HCT116 (cell line): ENCODE measurements at regions not wholly inside any gene's neighbourhood (a gene's known extent, or its start where the extent isn't known, plus 50 kb on each side); places are given as distances from the start of the nearest gene placed in this dataset.
A peak's percentile ranks its signal among the peaks of the same experiment; 100 is the strongest.

Source experiments
- ATAC-seq: fragments of 200-7000 bp; cut with Tn5 transposase; 2 replicates; pipeline ENCODE4 v1.9.1; 2020; ENCODE audit warnings: mild to moderate bottlenecking, moderate library complexity
- BruUV-seq: library from RNA; stranded (reverse); fragments of 400-500 nt; replicated peaks from 2 replicates; lab custom pipeline; 2021; lab: Mats Ljungman, UMichigan
- CTCF ChIA-PET: fragments of 300-600 bp; sonication (Branson Sonifier 250); formaldehyde crosslinking; loops from one replicate; lab custom pipeline; 2021; ENCODE audit warnings: antibody characterized with exemption; lab: Charles Lee
- POLR2A ChIA-PET: fragments of 300-600, 350-600 bp; sonication (Branson Sonifier 250); formaldehyde crosslinking; loops from one replicate; lab custom pipeline; 2021; ENCODE audit warnings: antibody characterized with exemption; lab: Charles Lee
- RAD21 ChIA-PET, 2 experiments: fragments of 300-600 bp; sonication (Branson Sonifier 250); formaldehyde crosslinking; loops; one replicate each; lab custom pipeline; 2023; ENCODE audit warnings: low total read pairs in 2 of 2; ENCODE audit not compliant: uncharacterized antibody in 2 of 2, unreplicated experiment in 2 of 2, low non-redundant PET in 1 of 2; lab: Charles Lee
- DNase-seq: peaks from one replicate; pipeline ENCODE4 v3.0.0-alpha.2; 2010; ENCODE audit warnings: low read depth, low spot score
- H2AFZ ChIP-seq: fragments of 200-600 bp; shearing (Covaris generic), sonication (generic); 2 replicates; pipeline ENCODE4 v1.6.1; 2017; ENCODE audit warnings: low read depth, mixed run types, mixed read lengths, antibody characterized with exemption, low read length; ENCODE audit not compliant: poor library complexity, severe bottlenecking
- H3K27ac ChIP-seq: 2 replicates; pipeline ENCODE4 v1.5.1; 2012; ENCODE audit warnings: low read depth, low read length
- H3K27me3 ChIP-seq: fragments of 200-600 bp; sonication (generic); 2 replicates; pipeline ENCODE4 v1.6.1; 2016; ENCODE audit warnings: mixed run types, low read length, mixed read lengths; ENCODE audit not compliant: insufficient read depth
- H3K36me3 ChIP-seq, 2 experiments: fragments of 200-500 bp in 1 of 2; fragments of 200-600 bp in 1 of 2; sonication (Bioruptor generic) in 1 of 2; sonication (generic) in 1 of 2; 2 replicates each; pipeline versions ENCODE4 v1.5.1 to v1.6.1; 2014 to 2016; ENCODE audit warnings: low read length in 2 of 2, inconsistent platforms in 1 of 2, mixed read lengths in 1 of 2, mixed run types in 1 of 2; ENCODE audit not compliant: insufficient read depth in 2 of 2, control insufficient read depth in 1 of 2
- H3K4me1 ChIP-seq, 2 experiments: fragments of 200-600 bp in 1 of 2; sonication (generic) in 1 of 2; 2 replicates each; pipeline versions ENCODE4 v1.5.1 to v1.6.1; 2012 to 2017; ENCODE audit warnings: low read length in 2 of 2, inconsistent platforms in 1 of 2, mild to moderate bottlenecking in 1 of 2, mixed read lengths in 1 of 2, mixed run types in 1 of 2, moderate library complexity in 1 of 2; ENCODE audit not compliant: insufficient read depth in 2 of 2, control insufficient read depth in 1 of 2
- H3K4me2 ChIP-seq: fragments of 200-600 bp; sonication (generic); 2 replicates; pipeline ENCODE4 v1.6.1; 2017; ENCODE audit warnings: mixed run types, low read length, mixed read lengths
- H3K4me3 ChIP-seq, 2 experiments: fragments of 200-600 bp in 1 of 2; sonication (generic) in 1 of 2; replicated peaks in 1 of 2; 2 replicates each; pipeline ENCODE4 v1.5.1; 2011 to 2016; ENCODE audit warnings: low read length in 2 of 2, control low read depth in 1 of 2, low read depth in 1 of 2, mild to moderate bottlenecking in 1 of 2, mixed read lengths in 1 of 2, mixed run types in 1 of 2
- H3K79me2 ChIP-seq: fragments of 200-600 bp; sonication (generic); 2 replicates; pipeline ENCODE4 v1.6.1; 2017; ENCODE audit warnings: mild to moderate bottlenecking, mixed run types, low read length, moderate library complexity, mixed read lengths; ENCODE audit not compliant: insufficient read depth
- H3K9ac ChIP-seq: fragments of 200-600 bp; sonication (generic); 2 replicates; pipeline ENCODE4 v1.6.1; 2016; ENCODE audit warnings: low read length, mixed read lengths
- H3K9me2 ChIP-seq: fragments of 200-600 bp; sonication (generic), shearing (Covaris generic); 2 replicates; pipeline ENCODE4 v1.6.1; 2017; ENCODE audit warnings: mixed run types, mild to moderate bottlenecking, moderate library complexity; ENCODE audit not compliant: insufficient read depth
- H3K9me3 ChIP-seq, 2 experiments: fragments of 200-500 bp in 1 of 2; fragments of 200-600 bp in 1 of 2; sonication (Bioruptor generic) in 1 of 2; sonication (generic) in 1 of 2; 2 replicates each; pipeline ENCODE4 v1.6.1; 2014 to 2017; ENCODE audit warnings: low read length in 2 of 2, mixed read lengths in 2 of 2, inconsistent platforms in 1 of 2, low read depth in 1 of 2, mild to moderate bottlenecking in 1 of 2, mixed run types in 1 of 2, moderate library complexity in 1 of 2; ENCODE audit not compliant: control insufficient read depth in 1 of 2, insufficient read depth in 1 of 2
- H4K20me1 ChIP-seq: fragments of 200-600 bp; sonication (generic), shearing (Covaris generic); 2 replicates; pipeline ENCODE4 v1.6.1; 2017; ENCODE audit warnings: mixed run types, mild to moderate bottlenecking, moderate library complexity; ENCODE audit not compliant: insufficient read depth
- CEBPB ChIP-seq: IDR thresholded peaks from 2 replicates; pipeline ENCODE4 v1.6.1; 2012; ENCODE audit warnings: low read depth
- EZH2 ChIP-seq: fragments of 200-600 bp; sonication (generic); IDR thresholded peaks from 2 replicates; pipeline ENCODE4 v1.6.1; 2017; ENCODE audit warnings: antibody characterized with exemption, mixed run types
- FOSL1 ChIP-seq: IDR thresholded peaks from 2 replicates; pipeline ENCODE4 v1.6.1; 2012; ENCODE audit warnings: low read depth
- JUND ChIP-seq: IDR thresholded peaks from 2 replicates; pipeline ENCODE4 v1.6.1; 2012
- MAX ChIP-seq: IDR thresholded peaks from 2 replicates; pipeline ENCODE4 v1.6.1; 2012
- POLR2A ChIP-seq: IDR thresholded peaks from 2 replicates; pipeline ENCODE4 v1.7.0; 2011; ENCODE audit warnings: borderline replicate concordance; ENCODE audit not compliant: insufficient read depth, insufficient read length; ENCODE audit errors: extremely low read depth
- POLR2AphosphoS5 ChIP-seq: IDR thresholded peaks from 2 replicates; pipeline ENCODE4 v1.6.1; 2011; ENCODE audit warnings: mild to moderate bottlenecking, low read depth, low read length, moderate library complexity
- RAD21 ChIP-seq: IDR thresholded peaks from 2 replicates; pipeline ENCODE4 v1.6.1; 2012; ENCODE audit warnings: low read depth, mild to moderate bottlenecking
- SIN3A ChIP-seq: IDR thresholded peaks from 2 replicates; pipeline ENCODE4 v1.6.1; 2012; ENCODE audit warnings: low read depth
- SP1 ChIP-seq: IDR thresholded peaks from 2 replicates; pipeline ENCODE4 v1.6.1; 2012; ENCODE audit warnings: low read depth
- SRF ChIP-seq: IDR thresholded peaks from 2 replicates; pipeline ENCODE4 v1.6.1; 2012; ENCODE audit warnings: low read depth
- TCF7L2 ChIP-seq: IDR thresholded peaks from 2 replicates; pipeline ENCODE4 v1.7.0; 2011; ENCODE audit warnings: borderline replicate concordance, inconsistent platforms; ENCODE audit not compliant: insufficient read depth, insufficient read length; ENCODE audit errors: extremely low read depth
- ZFX ChIP-seq: fragments of 450-650 bp; IDR thresholded peaks from 2 replicates; pipeline ENCODE4 v1.6.1; 2017
- intact Hi-C: fragments of 100-400 bp; cut with micrococcal nuclease; formaldehyde crosslinking; loops from 2 replicates; pipeline ENCODE4 v1.10.0; 2022
- TF ChIP-seq, protein P1 (sequence below), 3 experiments: fragments of 200-600 bp in 1 of 3; sonication (generic) in 1 of 3; IDR thresholded peaks in 2 of 3; conservative IDR thresholded peaks in 1 of 3; 2 replicates each; pipeline ENCODE4 v1.5.1; 2012 to 2017; ENCODE audit warnings: low read depth in 2 of 3, low read length in 2 of 3, antibody characterized with exemption in 1 of 3, borderline replicate concordance in 1 of 3, control low read depth in 1 of 3, mild to moderate bottlenecking in 1 of 3, mixed read lengths in 1 of 3, mixed run types in 1 of 3, moderate library complexity in 1 of 3; ENCODE audit not compliant: insufficient read depth in 1 of 3
- TF ChIP-seq, protein P2 (sequence below): IDR thresholded peaks from 2 replicates; pipeline ENCODE4 v1.6.1; 2012; ENCODE audit warnings: low read depth

DNA sequence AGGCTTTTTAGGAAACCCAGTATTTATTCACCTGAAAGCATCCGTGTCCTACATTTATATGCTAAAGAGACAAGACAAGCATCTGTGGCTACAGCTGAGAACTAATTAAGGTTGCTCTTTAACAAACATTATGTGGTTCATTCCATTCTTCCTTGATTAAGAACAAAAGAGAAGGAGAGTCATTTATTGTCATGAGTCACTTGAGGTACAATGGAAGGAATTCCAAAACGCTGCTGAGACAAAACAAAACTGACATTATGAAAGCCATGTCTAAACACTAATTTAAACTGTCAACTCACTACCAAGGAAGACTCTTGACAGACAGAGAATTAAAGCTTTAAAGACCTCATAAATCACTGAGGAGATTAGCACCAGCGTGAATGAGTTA is 214.4 kb downstream of the BMP4 start:
- Histone ChIP-seq H3K4me3 (no peak overlapping the region), H3K36me3 (no peaks in the 10 kb centered on the region), H3K9ac (no peak overlapping the region), H3K27me3 (no peaks in the 10 kb centered on the region), H2AFZ (no peak overlapping the region), H3K79me2 (no peaks in the 10 kb centered on the region), H4K20me1 (no peaks in the 10 kb centered on the region), H3K9me2 (no peaks in the 10 kb centered on the region), H3K4me1 (peaks cover 7 to 21% of the 10 kb centered on the region in 2 experiments), H3K4me2 (peak overlapping the region; percentile 7; the same call in 1 of the 2 replicates), H3K27ac (peak overlapping the region; percentile 16; the same call in 1 of the 2 replicates), H3K9me3 (no peaks in the 10 kb centered on the region)
- peak; percentile 22; the same call in 1 of the 2 replicates for TF ChIP-seq FOSL1
- no peak for TF ChIP-seq ZFX
- TF ChIP-seq POLR2A = no peak
- no peak for TF ChIP-seq SIN3A
- peak; percentile 42 for TF ChIP-seq TCF7L2
- TF ChIP-seq CEBPB = no peak
- TF ChIP-seq, protein P1, sequence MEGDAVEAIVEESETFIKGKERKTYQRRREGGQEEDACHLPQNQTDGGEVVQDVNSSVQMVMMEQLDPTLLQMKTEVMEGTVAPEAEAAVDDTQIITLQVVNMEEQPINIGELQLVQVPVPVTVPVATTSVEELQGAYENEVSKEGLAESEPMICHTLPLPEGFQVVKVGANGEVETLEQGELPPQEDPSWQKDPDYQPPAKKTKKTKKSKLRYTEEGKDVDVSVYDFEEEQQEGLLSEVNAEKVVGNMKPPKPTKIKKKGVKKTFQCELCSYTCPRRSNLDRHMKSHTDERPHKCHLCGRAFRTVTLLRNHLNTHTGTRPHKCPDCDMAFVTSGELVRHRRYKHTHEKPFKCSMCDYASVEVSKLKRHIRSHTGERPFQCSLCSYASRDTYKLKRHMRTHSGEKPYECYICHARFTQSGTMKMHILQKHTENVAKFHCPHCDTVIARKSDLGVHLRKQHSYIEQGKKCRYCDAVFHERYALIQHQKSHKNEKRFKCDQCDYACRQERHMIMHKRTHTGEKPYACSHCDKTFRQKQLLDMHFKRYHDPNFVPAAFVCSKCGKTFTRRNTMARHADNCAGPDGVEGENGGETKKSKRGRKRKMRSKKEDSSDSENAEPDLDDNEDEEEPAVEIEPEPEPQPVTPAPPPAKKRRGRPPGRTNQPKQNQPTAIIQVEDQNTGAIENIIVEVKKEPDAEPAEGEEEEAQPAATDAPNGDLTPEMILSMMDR (IDR thresholded peaks at IDR 0.05 in 2 of 3, conservative IDR thresholded peaks at IDR 0.05 in 1 of 3; ENCODE audit: borderline replicate concordance in 1 of 3, insufficient read depth in 1 of 3, low read depth in 2 of 3, low read length in 2 of 3) = no peak
- no peak for TF ChIP-seq EZH2
- TF ChIP-seq SP1 = no peak
- TF ChIP-seq SRF = no peak
- TF ChIP-seq, protein P2, sequence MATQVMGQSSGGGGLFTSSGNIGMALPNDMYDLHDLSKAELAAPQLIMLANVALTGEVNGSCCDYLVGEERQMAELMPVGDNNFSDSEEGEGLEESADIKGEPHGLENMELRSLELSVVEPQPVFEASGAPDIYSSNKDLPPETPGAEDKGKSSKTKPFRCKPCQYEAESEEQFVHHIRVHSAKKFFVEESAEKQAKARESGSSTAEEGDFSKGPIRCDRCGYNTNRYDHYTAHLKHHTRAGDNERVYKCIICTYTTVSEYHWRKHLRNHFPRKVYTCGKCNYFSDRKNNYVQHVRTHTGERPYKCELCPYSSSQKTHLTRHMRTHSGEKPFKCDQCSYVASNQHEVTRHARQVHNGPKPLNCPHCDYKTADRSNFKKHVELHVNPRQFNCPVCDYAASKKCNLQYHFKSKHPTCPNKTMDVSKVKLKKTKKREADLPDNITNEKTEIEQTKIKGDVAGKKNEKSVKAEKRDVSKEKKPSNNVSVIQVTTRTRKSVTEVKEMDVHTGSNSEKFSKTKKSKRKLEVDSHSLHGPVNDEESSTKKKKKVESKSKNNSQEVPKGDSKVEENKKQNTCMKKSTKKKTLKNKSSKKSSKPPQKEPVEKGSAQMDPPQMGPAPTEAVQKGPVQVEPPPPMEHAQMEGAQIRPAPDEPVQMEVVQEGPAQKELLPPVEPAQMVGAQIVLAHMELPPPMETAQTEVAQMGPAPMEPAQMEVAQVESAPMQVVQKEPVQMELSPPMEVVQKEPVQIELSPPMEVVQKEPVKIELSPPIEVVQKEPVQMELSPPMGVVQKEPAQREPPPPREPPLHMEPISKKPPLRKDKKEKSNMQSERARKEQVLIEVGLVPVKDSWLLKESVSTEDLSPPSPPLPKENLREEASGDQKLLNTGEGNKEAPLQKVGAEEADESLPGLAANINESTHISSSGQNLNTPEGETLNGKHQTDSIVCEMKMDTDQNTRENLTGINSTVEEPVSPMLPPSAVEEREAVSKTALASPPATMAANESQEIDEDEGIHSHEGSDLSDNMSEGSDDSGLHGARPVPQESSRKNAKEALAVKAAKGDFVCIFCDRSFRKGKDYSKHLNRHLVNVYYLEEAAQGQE = no peak
- 0 out of 2 replicates have a peak, but pooled peaks have one; percentile 22 for TF ChIP-seq JUND
- no peak for TF ChIP-seq MAX
- no peak for TF ChIP-seq RAD21
- TF ChIP-seq POLR2AphosphoS5 = no peak
- ATAC-seq (peak; percentile 30; the same call in 1 of the 2 replicates), DNase-seq (peak; percentile 10)
- ChIA-PET POLR2A (no interaction called here), CTCF (no interaction called here), RAD21 (no interaction called here)
- intact Hi-C loops = no loop called here
- no TSS peak for BruUV-seq
